Progenitor cell of endocrine pancreas (in vitro differentiated cells): ENCODE measurements at regions not wholly inside any gene's neighbourhood (a gene's known extent, or its start where the extent isn't known, plus 50 kb on each side); places are given as distances from the start of the nearest gene placed in this dataset.

Experiments
- DNase-seq: peaks from one replicate; pipeline ENCODE4 v3.0.0; 2021; ENCODE audit warnings: low spot score; ENCODE audit not compliant: unreplicated experiment
- H3K27ac Mint-ChIP-seq: 2 replicates; pipeline ENCODE4 v1.8.0; 2021; ENCODE audit warnings: mild to moderate bottlenecking, moderate library complexity, mixed read lengths
- H3K27me3 Mint-ChIP-seq: 2 replicates; pipeline ENCODE4 v1.8.0; 2021; ENCODE audit warnings: mixed read lengths
- H3K36me3 Mint-ChIP-seq: 2 replicates; pipeline ENCODE4 v1.8.0; 2022; ENCODE audit warnings: mixed read lengths; ENCODE audit not compliant: insufficient read depth
- H3K4me1 Mint-ChIP-seq: 2 replicates; pipeline ENCODE4 v1.8.0; 2021; ENCODE audit warnings: low read depth, mixed read lengths
- H3K4me3 Mint-ChIP-seq: 2 replicates; pipeline ENCODE4 v1.8.0; 2021; ENCODE audit warnings: low read depth, mild to moderate bottlenecking, moderate library complexity, mixed read lengths
- H3K9me3 Mint-ChIP-seq: 2 replicates; pipeline ENCODE4 v1.8.0; 2021; ENCODE audit warnings: low read depth, mixed read lengths
- TF ChIP-seq, protein P1 (sequence below): fragments of 200-600 bp; sonication (generic); IDR thresholded peaks from one replicate; pipeline ENCODE4 v1.5.0; 2021; ENCODE audit warnings: antibody characterized with exemption, mild to moderate bottlenecking; ENCODE audit not compliant: unreplicated experiment

DNA sequence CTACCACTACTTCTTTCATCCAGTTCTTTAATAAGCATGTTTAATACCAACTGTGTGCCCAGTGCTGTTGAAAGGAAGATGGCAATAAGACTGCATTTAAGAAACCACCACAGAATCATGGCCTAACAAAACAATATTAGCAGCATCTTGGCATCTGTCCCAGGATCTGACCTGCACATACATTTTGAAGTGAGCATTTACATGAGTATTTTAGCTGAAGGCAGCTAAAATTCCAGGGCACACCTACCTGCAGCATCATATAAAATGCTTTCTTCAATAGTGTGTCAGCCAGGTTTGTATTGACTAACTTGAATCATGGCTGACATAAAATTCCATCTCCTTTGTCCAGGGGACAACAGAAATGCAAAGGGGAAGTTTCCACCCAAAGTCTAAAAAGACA lies 65.0 kb upstream of the ARHGAP5 start:
- Mint-ChIP-seq H3K27me3 (no peaks in the 10 kb centered on the region), H3K4me3 (no peak overlapping the region), H3K27ac (no peak overlapping the region), H3K36me3 (no peaks in the 10 kb centered on the region), H3K9me3 (no peaks in the 10 kb centered on the region), H3K4me1 (peaks cover 17% of the 10 kb centered on the region)
- TF ChIP-seq, protein P1, sequence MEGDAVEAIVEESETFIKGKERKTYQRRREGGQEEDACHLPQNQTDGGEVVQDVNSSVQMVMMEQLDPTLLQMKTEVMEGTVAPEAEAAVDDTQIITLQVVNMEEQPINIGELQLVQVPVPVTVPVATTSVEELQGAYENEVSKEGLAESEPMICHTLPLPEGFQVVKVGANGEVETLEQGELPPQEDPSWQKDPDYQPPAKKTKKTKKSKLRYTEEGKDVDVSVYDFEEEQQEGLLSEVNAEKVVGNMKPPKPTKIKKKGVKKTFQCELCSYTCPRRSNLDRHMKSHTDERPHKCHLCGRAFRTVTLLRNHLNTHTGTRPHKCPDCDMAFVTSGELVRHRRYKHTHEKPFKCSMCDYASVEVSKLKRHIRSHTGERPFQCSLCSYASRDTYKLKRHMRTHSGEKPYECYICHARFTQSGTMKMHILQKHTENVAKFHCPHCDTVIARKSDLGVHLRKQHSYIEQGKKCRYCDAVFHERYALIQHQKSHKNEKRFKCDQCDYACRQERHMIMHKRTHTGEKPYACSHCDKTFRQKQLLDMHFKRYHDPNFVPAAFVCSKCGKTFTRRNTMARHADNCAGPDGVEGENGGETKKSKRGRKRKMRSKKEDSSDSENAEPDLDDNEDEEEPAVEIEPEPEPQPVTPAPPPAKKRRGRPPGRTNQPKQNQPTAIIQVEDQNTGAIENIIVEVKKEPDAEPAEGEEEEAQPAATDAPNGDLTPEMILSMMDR = no peak
- no peak for DNase-seq

DNA sequence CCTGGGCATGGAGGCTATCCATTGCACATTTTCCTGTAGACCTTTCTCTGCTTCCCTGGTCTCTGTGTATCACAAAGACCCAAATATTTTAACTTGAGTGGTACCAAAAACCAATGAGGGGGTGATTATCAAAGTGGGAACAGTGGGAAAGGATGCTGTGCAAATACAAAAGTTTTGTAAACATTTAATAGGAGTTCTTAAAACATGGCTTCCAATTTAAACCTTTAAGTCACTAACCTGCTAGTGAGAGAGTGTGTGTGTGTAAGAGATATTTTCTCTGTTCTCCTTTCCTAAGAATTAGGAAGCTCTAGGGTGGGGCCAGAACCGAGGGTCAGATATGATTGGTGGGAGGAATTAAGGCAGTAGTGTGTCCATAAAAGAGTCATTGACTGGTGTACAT lies 64.5 kb upstream of the ARHGAP5 start:
- Mint-ChIP-seq H3K36me3 (no peaks in the 10 kb centered on the region), H3K27ac (no peak overlapping the region), H3K9me3 (no peaks in the 10 kb centered on the region), H3K4me1 (peaks cover 14% of the 10 kb centered on the region), H3K27me3 (no peaks in the 10 kb centered on the region), H3K4me3 (no peak overlapping the region)
- TF ChIP-seq, protein P1 = no peak
- DNase-seq = no peak

DNA sequence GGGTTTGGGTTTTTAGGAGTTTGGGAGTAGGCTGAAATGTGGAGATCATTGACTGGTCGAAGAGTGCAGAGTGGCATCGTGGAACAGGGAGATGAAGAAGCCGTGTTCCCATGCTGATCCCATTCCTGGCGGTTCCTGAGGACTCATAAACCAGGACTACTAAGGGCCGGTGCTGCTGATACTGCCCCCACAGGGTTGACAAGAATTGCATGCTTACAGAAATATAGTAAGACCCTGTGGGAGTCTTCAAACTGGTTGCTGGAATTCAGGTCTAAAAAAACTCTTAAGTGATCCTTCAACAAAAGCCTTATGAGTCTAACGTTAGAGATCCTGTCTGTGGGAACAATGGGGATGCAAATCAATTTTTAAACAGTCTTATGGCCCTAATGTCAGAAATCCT lies 64.0 kb upstream of the ARHGAP5 start:
- no peak overlapping the region for H3K27ac Mint-ChIP-seq
- H3K4me1 Mint-ChIP-seq = peaks cover 12% of the 10 kb centered on the region
- no peak for DNase-seq
- H3K4me3 Mint-ChIP-seq = no peak overlapping the region
- no peaks in the 10 kb centered on the region for H3K27me3 Mint-ChIP-seq
- H3K9me3 Mint-ChIP-seq = no peaks in the 10 kb centered on the region
- TF ChIP-seq, protein P1 = peak; percentile 36
- no peaks in the 10 kb centered on the region for H3K36me3 Mint-ChIP-seq

DNA sequence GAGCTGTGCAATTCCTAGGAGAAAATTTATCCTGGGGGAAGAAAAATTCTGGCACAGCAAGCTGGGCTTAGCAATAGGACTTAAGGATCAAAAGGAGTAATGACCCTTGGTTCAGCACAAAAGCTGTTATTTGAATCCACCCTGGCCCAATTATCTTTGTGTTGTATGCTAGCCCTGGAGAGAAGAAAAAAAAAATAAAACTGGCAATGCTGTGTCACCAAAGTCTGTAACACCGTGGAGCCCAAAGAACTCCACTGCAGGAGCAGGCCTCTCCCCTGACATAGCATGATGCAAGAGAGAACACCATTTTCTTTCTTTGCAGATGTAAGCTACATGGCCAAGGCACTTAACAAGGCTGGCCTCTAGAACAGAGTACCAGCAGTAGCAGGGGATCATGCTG lies 63.0 kb upstream of the ARHGAP5 start:
- DNase-seq = no peak
- H3K27me3 Mint-ChIP-seq = no peaks in the 10 kb centered on the region
- no peak overlapping the region for H3K27ac Mint-ChIP-seq
- H3K4me3 Mint-ChIP-seq = no peak overlapping the region
- H3K36me3 Mint-ChIP-seq = no peaks in the 10 kb centered on the region
- TF ChIP-seq, protein P1 = no peak
- H3K9me3 Mint-ChIP-seq = no peaks in the 10 kb centered on the region
- peaks cover 15% of the 10 kb centered on the region for H3K4me1 Mint-ChIP-seq

DNA sequence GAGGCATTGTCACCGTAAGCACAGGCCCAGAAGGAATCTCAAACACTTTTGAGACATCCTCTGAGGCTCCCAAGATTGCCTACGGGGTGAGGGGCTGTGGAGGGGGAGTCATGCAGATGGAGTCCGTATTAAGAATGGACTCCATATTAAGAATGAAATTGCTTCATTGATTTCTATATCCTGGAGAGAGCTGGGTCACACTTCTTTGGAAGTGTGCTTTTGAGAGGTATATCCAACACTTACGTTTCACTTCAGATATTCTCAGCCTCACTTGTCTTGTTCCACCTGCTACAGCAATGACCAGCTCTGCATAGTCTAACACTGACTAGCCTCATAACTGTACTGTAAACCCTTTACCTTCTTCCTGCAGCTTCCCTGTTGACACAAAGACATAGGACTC lies 62.6 kb upstream of the ARHGAP5 start:
- no peaks in the 10 kb centered on the region for H3K36me3 Mint-ChIP-seq
- H3K27ac Mint-ChIP-seq = no peak overlapping the region
- no peak overlapping the region for H3K4me3 Mint-ChIP-seq
- H3K27me3 Mint-ChIP-seq = no peaks in the 10 kb centered on the region
- H3K4me1 Mint-ChIP-seq = peaks cover 18% of the 10 kb centered on the region
- DNase-seq = no peak
- TF ChIP-seq, protein P1 = no peak
- H3K9me3 Mint-ChIP-seq = no peaks in the 10 kb centered on the region
